Tibial nerve (tissue), 4 donors: ENCODE measurements at regions not wholly inside any gene's neighbourhood (a gene's known extent, or its start where the extent isn't known, plus 50 kb on each side); places are given as distances from the start of the nearest gene placed in this dataset.

ENCODE experiments used
- DNase-seq, 2 donors: peaks; one replicate each; pipeline ENCODE4 v3.0.0-alpha.2; 2019; ENCODE audit warnings: low spot score in 2 of 2
- H3K27ac ChIP-seq, 4 donors: fragments of 200-600 bp; sonication (generic) in 3 of 4; one replicate each; pipeline ENCODE4 v1.5.1; 2017 to 2019; ENCODE audit warnings: mild to moderate bottlenecking in 1 of 4
- H3K27me3 ChIP-seq, 2 donors: fragments of 200-600 bp; sonication (generic) in 1 of 2; one replicate each; pipeline versions ENCODE4 v1.5.1 to v1.6.0; 2017 to 2019
- H3K36me3 ChIP-seq, 3 donors: fragments of 200-600 bp; sonication (generic); one replicate each; pipeline ENCODE4 v1.5.1; 2018 to 2019
- H3K4me1 ChIP-seq, 4 donors: fragments of 200-600 bp; sonication (generic) in 3 of 4; one replicate each; pipeline ENCODE4 v1.5.1; 2017 to 2019
- H3K4me3 ChIP-seq, 4 donors: fragments of 200-600 bp; sonication (generic) in 3 of 4; one replicate each; pipeline ENCODE4 v1.5.1; 2017 to 2019; ENCODE audit warnings: mild to moderate bottlenecking in 1 of 4, moderate library complexity in 1 of 4
- H3K9me3 ChIP-seq, 4 donors: fragments of 200-600 bp; sonication (generic) in 3 of 4; one replicate each; pipeline ENCODE4 v1.5.1; 2017 to 2019
- EP300 ChIP-seq, 2 donors: sonication (generic); formaldehyde crosslinking; IDR thresholded peaks; one replicate each; pipeline ENCODE4 v1.6.1; 2017; ENCODE audit warnings: antibody characterized with exemption in 2 of 2, mild to moderate bottlenecking in 1 of 2
- POLR2A ChIP-seq, 2 donors: fragments of 450-650 bp; IDR thresholded peaks; one replicate each; pipeline ENCODE4 v1.6.1; 2017; ENCODE audit warnings: antibody characterized with exemption in 2 of 2, mild to moderate bottlenecking in 2 of 2, moderate library complexity in 2 of 2
- WGBS, 2 donors: methylation state at CpG; one replicate each; pipeline ENCODE4 v1.1.5; 2018; 5-methylcytosine and 5-hydroxymethylcytosine counted together
- TF ChIP-seq, protein P1 (sequence below), 5 experiments: fragments of 200-600 bp in 3 of 5; fragments of 450-650 bp in 2 of 5; sonication (generic) in 3 of 5; IDR thresholded peaks; one replicate each; pipeline ENCODE4 v1.5.1; 2016 to 2019; ENCODE audit warnings: antibody characterized with exemption in 5 of 5, mild to moderate bottlenecking in 3 of 5, moderate library complexity in 2 of 5

DNA sequence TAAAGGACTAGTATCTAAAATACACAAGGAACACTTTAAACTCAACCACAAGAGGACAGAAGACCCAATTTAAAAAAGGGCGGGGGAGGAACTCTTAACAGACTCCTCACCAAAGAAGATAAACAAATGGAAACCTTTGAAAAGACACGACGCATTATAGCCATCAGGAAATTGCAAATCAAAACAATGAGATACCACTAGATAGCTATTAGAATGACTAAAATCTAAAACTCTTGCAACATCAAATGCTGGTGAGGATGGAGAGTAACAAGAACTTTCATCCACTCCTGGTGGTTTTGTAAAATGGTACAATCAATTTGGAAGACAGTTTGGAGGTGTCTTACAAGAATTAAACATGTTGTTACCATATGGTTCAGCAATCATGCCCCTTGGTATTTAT, 708.2 kb downstream of the BRINP3 start:
- Histone ChIP-seq H3K4me3 (no peak overlapping the region), H3K36me3 (no peaks in the 10 kb centered on the region), H3K27ac (no peak overlapping the region), H3K27me3 (no peaks in the 10 kb centered on the region), H3K9me3 (no peaks in the 10 kb centered on the region), H3K4me1 (no peaks in the 10 kb centered on the region)
- no peak for TF ChIP-seq POLR2A (IDR thresholded peaks at IDR 0.05)
- TF ChIP-seq, protein P1, sequence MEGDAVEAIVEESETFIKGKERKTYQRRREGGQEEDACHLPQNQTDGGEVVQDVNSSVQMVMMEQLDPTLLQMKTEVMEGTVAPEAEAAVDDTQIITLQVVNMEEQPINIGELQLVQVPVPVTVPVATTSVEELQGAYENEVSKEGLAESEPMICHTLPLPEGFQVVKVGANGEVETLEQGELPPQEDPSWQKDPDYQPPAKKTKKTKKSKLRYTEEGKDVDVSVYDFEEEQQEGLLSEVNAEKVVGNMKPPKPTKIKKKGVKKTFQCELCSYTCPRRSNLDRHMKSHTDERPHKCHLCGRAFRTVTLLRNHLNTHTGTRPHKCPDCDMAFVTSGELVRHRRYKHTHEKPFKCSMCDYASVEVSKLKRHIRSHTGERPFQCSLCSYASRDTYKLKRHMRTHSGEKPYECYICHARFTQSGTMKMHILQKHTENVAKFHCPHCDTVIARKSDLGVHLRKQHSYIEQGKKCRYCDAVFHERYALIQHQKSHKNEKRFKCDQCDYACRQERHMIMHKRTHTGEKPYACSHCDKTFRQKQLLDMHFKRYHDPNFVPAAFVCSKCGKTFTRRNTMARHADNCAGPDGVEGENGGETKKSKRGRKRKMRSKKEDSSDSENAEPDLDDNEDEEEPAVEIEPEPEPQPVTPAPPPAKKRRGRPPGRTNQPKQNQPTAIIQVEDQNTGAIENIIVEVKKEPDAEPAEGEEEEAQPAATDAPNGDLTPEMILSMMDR (IDR thresholded peaks at IDR 0.05), result no peak
- TF ChIP-seq EP300 (IDR thresholded peaks at IDR 0.05), result no peak
- no peak for DNase-seq
- WGBS, 2 donors, result 67 to 68% methylated on average over 3 of the region's 3 CpGs

DNA sequence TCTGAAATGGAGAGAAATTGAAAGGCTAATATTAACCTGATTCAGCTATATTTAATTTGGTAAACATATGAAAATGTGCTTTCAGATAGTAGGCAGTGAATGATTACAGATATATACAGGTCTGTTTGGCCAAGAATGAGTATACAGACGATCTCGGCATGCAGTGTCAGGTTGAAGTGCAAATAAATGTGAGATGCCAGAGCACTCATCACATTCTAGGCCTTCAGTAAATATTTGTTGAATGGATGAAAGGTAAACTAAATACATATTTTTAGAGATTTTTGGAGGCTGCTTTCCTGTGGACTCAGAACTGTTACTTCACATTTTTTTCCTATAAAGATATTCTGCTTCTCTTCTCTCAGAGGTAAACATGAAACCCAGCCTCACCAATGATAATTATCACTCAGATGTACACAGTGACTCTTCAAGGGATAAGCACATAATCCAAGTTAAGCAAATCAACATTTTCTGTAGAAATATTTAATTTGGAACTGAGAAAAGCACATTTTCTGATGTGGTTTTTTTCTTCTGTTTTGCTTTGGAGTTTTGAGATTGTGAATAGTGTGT, 702.9 kb downstream of the BRINP3 start:
- DNase-seq, result no peak
- Histone ChIP-seq H3K36me3 (no peaks in the 10 kb centered on the region), H3K27me3 (no peaks in the 10 kb centered on the region), H3K27ac (no peak overlapping the region), H3K4me3 (no peak overlapping the region), H3K9me3 (no peaks in the 10 kb centered on the region), H3K4me1 (no peaks in the 10 kb centered on the region)
- TF ChIP-seq POLR2A (IDR thresholded peaks at IDR 0.05) (no peak), EP300 (IDR thresholded peaks at IDR 0.05) (no peak)
- TF ChIP-seq, protein P1 (IDR thresholded peaks at IDR 0.05), result no peak
- 60 to 62% methylated on average over 2 of the region's 2 CpGs for WGBS, 2 donors

DNA sequence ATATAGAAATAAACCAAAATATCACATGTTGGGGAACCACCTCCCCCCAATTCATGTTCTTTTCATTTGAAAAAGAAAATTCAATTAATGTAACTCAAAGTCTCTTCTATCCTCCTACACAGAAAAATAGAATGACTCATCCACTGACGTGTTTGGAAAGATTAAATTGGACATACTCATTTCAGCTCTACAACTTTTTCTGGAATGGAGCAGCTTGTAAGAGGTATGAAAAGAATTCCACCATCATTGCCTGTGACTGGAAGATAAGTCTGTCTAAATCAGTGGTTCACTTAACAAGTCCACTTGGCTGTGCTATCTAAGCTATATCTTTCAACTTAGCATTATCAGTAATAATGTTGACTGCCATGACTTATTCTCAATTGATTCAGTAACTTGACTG, 702.3 kb downstream of the BRINP3 start:
- H3K4me1 ChIP-seq, result no peaks in the 10 kb centered on the region
- no peak overlapping the region for H3K4me3 ChIP-seq
- H3K36me3 ChIP-seq, result no peaks in the 10 kb centered on the region
- no peak overlapping the region for H3K27ac ChIP-seq
- H3K27me3 ChIP-seq, result no peaks in the 10 kb centered on the region
- no peak for DNase-seq
- H3K9me3 ChIP-seq, result no peaks in the 10 kb centered on the region
- WGBS, 2 donors, result 20 to 31% methylated on average over 1 of the region's 1 CpG
- TF ChIP-seq EP300 (IDR thresholded peaks at IDR 0.05) (no peak), POLR2A (IDR thresholded peaks at IDR 0.05) (no peak)
- TF ChIP-seq, protein P1 (IDR thresholded peaks at IDR 0.05), result no peak

DNA sequence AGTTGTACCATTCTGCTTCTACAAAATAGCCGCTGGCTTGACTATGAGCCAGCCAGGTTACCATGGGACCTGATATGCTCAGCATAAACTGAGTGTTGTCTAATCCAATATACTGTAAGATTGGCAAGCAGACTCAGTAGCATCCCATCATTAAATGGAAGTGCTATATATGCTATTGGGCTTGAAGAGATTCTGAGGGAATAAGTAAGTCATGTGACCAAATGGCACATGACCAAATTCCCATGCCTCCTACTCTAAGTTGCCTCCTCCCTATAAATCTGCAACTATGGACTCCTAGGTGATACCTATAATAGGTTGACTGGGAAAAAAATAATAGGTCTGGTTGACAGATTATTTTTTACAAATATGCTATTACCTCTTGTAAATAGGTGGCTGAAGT, 698.6 kb downstream of the BRINP3 start:
- H3K27ac ChIP-seq, result no peak overlapping the region
- H3K4me1 ChIP-seq, result no peaks in the 10 kb centered on the region
- no peak for TF ChIP-seq EP300 (IDR thresholded peaks at IDR 0.05)
- TF ChIP-seq POLR2A (IDR thresholded peaks at IDR 0.05), result no peak
- TF ChIP-seq, protein P1 (IDR thresholded peaks at IDR 0.05), result no peak
- WGBS, 2 donors, result 82 to 91% methylated on average over 1 of the region's 1 CpG
- H3K4me3 ChIP-seq, result no peak overlapping the region
- H3K36me3 ChIP-seq, result no peaks in the 10 kb centered on the region
- no peaks in the 10 kb centered on the region for H3K27me3 ChIP-seq
- DNase-seq, result no peak
- no peaks in the 10 kb centered on the region for H3K9me3 ChIP-seq

DNA sequence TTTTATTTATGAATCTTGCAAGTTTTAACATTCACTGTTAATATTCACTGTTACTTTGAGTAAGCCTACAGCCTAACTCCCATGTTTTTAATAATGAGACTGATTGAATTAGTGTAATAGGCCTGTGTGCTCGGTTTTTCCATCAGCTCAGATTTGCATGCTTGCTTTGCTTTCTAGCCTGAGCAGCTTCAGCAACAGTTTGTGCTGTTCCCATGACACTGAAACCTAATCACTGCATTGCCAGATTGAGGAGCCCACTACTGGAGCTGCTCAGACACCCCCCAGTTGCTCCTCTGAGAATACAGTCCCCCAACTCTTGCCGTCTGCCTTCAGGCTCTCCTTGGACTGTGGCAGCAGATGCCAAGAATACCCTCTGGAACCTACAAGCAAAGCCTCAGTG, 695.4 kb downstream of the BRINP3 start:
- 38 to 57% methylated on average over 2 of the region's 2 CpGs for WGBS, 2 donors
- no peaks in the 10 kb centered on the region for H3K9me3 ChIP-seq
- no peaks in the 10 kb centered on the region for H3K36me3 ChIP-seq
- no peaks in the 10 kb centered on the region for H3K27me3 ChIP-seq
- H3K4me3 ChIP-seq, result no peak overlapping the region
- DNase-seq, result no peak
- H3K27ac ChIP-seq, result no peak overlapping the region
- H3K4me1 ChIP-seq, result no peaks in the 10 kb centered on the region
- TF ChIP-seq EP300 (IDR thresholded peaks at IDR 0.05) (no peak), POLR2A (IDR thresholded peaks at IDR 0.05) (no peak)
- TF ChIP-seq, protein P1 (IDR thresholded peaks at IDR 0.05), result no peak
